ENCODE measurements at regions not wholly inside any gene's neighbourhood (a gene's known extent, or its start where the extent isn't known, plus 50 kb on each side); places are given as distances from the start of the nearest gene placed in this dataset.
A peak's percentile ranks its signal among the peaks of the same experiment; 100 is the strongest.
"Not testable (repeated sequence)": the region's sequence is repeated elsewhere in the genome, so short reads cannot be mapped to it uniquely, and the experiment has no call there.

GRCh38 chr11:133636711-133637355 is 104.5 kb upstream of the OPCML start:
- peaks cover 5% of the 10 kb centered on the region for H3K9me3 Mint-ChIP-seq
- CTCF ChIA-PET = interaction anchor here (0.7 to 2.1 kb wide), 4 partner anchors 10 to 558 kb away, joined by 3 to 6 read pairs (median 3); no protein-coding TSS in a partner anchor
- no peak overlapping the region for H3K4me3 Mint-ChIP-seq
- ATAC-seq (peak; percentile 43), DNase-seq (ENCODE audit: low spot score) (peak; percentile 19)
- no peak for TF ChIP-seq ESRRA (CRISPR knock-in tag; IDR thresholded peaks at IDR 0.05; ENCODE audit: borderline replicate concordance)
- TF ChIP-seq FOXJ3 (CRISPR knock-in tag; IDR thresholded peaks at IDR 0.05; ENCODE audit: borderline replicate concordance) = no peak
- TF ChIP-seq ZSCAN18 (CRISPR knock-in tag; IDR thresholded peaks at IDR 0.05) = no peak
- no peaks in the 10 kb centered on the region; the same call in 1 of the 2 replicates for H3K27me3 Mint-ChIP-seq (ENCODE audit: low read depth)
- H3K4me1 Mint-ChIP-seq = peaks cover 46% of the 10 kb centered on the region
- H3K27ac Mint-ChIP-seq = no peak overlapping the region
- no peaks in the 10 kb centered on the region for H3K36me3 Mint-ChIP-seq
- POLR2A ChIA-PET = no interaction called here

GRCh38 chr11:133635244-133635739 is 103.0 kb upstream of the OPCML start:
- ChIA-PET CTCF (interaction anchor here (0.8 to 2.1 kb wide), 5 partner anchors 26 to 556 kb away, joined by 3 to 6 read pairs (median 4); no protein-coding TSS in a partner anchor), POLR2A (no interaction called here)
- Mint-ChIP-seq H3K9me3 (peaks cover 5% of the 10 kb centered on the region), H3K27me3 (ENCODE audit: low read depth) (no peaks in the 10 kb centered on the region; the same call in 1 of the 2 replicates), H3K4me1 (peaks cover 41% of the 10 kb centered on the region), H3K36me3 (no peaks in the 10 kb centered on the region), H3K4me3 (no peak overlapping the region), H3K27ac (no peak overlapping the region)
- TF ChIP-seq TCF7 (CRISPR knock-in tag; IDR thresholded peaks at IDR 0.05; ENCODE audit: low read depth) (no peak), AFF4 (CRISPR knock-in tag; IDR thresholded peaks at IDR 0.05; ENCODE audit: borderline replicate concordance) (no peak), AR (CRISPR knock-in tag; IDR thresholded peaks at IDR 0.05) (no peak), IRF2 (CRISPR knock-in tag; IDR thresholded peaks at IDR 0.05; ENCODE audit: borderline replicate concordance, low read depth) (no peak), ZNF138 (CRISPR knock-in tag; conservative IDR thresholded peaks at IDR 0.05) (no peak), ZSCAN18 (CRISPR knock-in tag; IDR thresholded peaks at IDR 0.05) (no peak), USF2 (CRISPR knock-in tag; IDR thresholded peaks at IDR 0.05) (no peak), SMAD3 (CRISPR knock-in tag; IDR thresholded peaks at IDR 0.05; ENCODE audit: borderline replicate concordance) (no peak), ZBTB21 (CRISPR knock-in tag; IDR thresholded peaks at IDR 0.05; ENCODE audit: borderline replicate concordance) (no peak), KAT7 (CRISPR knock-in tag; IDR thresholded peaks at IDR 0.05; ENCODE audit: borderline replicate concordance) (no peak), EMX1 (CRISPR knock-in tag; IDR thresholded peaks at IDR 0.05) (no peak), RELA (CRISPR knock-in tag; IDR thresholded peaks at IDR 0.05; ENCODE audit: borderline replicate concordance) (no peak), ZNF121 (CRISPR knock-in tag; IDR thresholded peaks at IDR 0.05) (no peak), SOX15 (CRISPR knock-in tag; IDR thresholded peaks at IDR 0.05) (no peak), ERG (CRISPR knock-in tag; IDR thresholded peaks at IDR 0.05) (no peak)
- ATAC-seq (no peak; the same call in 1 of the 2 replicates), DNase-seq (ENCODE audit: low spot score) (no peak)

- H3K4me3 Mint-ChIP-seq; DNase-seq (ENCODE audit: low spot score); H3K36me3 Mint-ChIP-seq; POLR2A ChIA-PET; ATAC-seq; H3K9me3 Mint-ChIP-seq; H3K27ac Mint-ChIP-seq; H3K27me3 Mint-ChIP-seq (ENCODE audit: low read depth): not testable (repeated sequence)
- H3K4me1 Mint-ChIP-seq = peaks cover 23% of the 10 kb centered on the region
- CTCF ChIA-PET = interaction anchor here (1.1 kb wide), 1 partner anchor 53 kb away, joined by 4 read pairs; no protein-coding TSS in a partner anchor
Observed at GRCh38 chr11:133628371-133628770, 96.1 kb upstream of the OPCML start.
